ENCODE measurements at regions not wholly inside any gene's neighbourhood (a gene's known extent, or its start where the extent isn't known, plus 50 kb on each side); places are given as distances from the start of the nearest gene placed in this dataset.

GRCh38 chr4:104393655-104394324 is 100.9 kb downstream of the CXXC4 start:
- Histone ChIP-seq H3K36me3 (ENCODE audit: control insufficient read depth in 2 of 2, extremely low read depth in 1 of 2, insufficient read depth in 2 of 2, low read length in 2 of 2) (no peaks in the 10 kb centered on the region), H3K27ac (ENCODE audit: control insufficient read depth, insufficient read depth, low read length) (no peak overlapping the region), H3K27me3 (ENCODE audit: control insufficient read depth, extremely low read depth, insufficient read depth, low read length) (no peaks in the 10 kb centered on the region), H3K4me2 (ENCODE audit: control insufficient read depth, extremely low read depth, insufficient read depth, low read depth, low read length) (peak overlapping the region; percentile 25), H3K9me1 (ENCODE audit: control insufficient read depth, extremely low read depth, insufficient read depth, low read length) (no peaks in the 10 kb centered on the region), H3K79me2 (ENCODE audit: control insufficient read depth, insufficient read depth, low read length) (no peaks in the 10 kb centered on the region), H4K20me1 (ENCODE audit: control insufficient read depth, extremely low read depth, insufficient read depth, low read length) (no peaks in the 10 kb centered on the region), H2AFZ (ENCODE audit: control insufficient read depth, low read length) (no peak overlapping the region), H3K9me3 (ENCODE audit: control insufficient read depth, low read depth, low read length) (no peaks in the 10 kb centered on the region), H3K9ac (ENCODE audit: control insufficient read depth, extremely low read depth, insufficient read depth, low read length) (no peak overlapping the region), H3K4me3 (ENCODE audit: control insufficient read depth in 2 of 3, extremely low read depth in 1 of 3, insufficient read depth in 2 of 3, low read depth in 1 of 3, low read length in 3 of 3) (no peak overlapping the region), H3K4me1 (ENCODE audit: control insufficient read depth, extremely low read depth, insufficient read depth, low read length) (no peaks in the 10 kb centered on the region)
- TF ChIP-seq, protein P1, sequence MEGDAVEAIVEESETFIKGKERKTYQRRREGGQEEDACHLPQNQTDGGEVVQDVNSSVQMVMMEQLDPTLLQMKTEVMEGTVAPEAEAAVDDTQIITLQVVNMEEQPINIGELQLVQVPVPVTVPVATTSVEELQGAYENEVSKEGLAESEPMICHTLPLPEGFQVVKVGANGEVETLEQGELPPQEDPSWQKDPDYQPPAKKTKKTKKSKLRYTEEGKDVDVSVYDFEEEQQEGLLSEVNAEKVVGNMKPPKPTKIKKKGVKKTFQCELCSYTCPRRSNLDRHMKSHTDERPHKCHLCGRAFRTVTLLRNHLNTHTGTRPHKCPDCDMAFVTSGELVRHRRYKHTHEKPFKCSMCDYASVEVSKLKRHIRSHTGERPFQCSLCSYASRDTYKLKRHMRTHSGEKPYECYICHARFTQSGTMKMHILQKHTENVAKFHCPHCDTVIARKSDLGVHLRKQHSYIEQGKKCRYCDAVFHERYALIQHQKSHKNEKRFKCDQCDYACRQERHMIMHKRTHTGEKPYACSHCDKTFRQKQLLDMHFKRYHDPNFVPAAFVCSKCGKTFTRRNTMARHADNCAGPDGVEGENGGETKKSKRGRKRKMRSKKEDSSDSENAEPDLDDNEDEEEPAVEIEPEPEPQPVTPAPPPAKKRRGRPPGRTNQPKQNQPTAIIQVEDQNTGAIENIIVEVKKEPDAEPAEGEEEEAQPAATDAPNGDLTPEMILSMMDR (optimal IDR thresholded peaks at IDR 0.05 in 1 of 3, IDR thresholded peaks at IDR 0.05 in 1 of 3, conservative IDR thresholded peaks at IDR 0.05 in 1 of 3; ENCODE audit: extremely low read depth in 1 of 3, insufficient read depth in 2 of 3, low read length in 3 of 3): no peak
- TF ChIP-seq EZH2 (IDR thresholded peaks at IDR 0.05; ENCODE audit: low read length): no peak
- dilution Hi-C loops (cut with MboI; ENCODE audit: extremely low pct_ligation_motif_present, low sequenced_read_pairs): no loop called here
- FAIRE-seq (peak; percentile 9), DNase-seq (ENCODE audit: low read depth, low spot score) (no peak)

DNA sequence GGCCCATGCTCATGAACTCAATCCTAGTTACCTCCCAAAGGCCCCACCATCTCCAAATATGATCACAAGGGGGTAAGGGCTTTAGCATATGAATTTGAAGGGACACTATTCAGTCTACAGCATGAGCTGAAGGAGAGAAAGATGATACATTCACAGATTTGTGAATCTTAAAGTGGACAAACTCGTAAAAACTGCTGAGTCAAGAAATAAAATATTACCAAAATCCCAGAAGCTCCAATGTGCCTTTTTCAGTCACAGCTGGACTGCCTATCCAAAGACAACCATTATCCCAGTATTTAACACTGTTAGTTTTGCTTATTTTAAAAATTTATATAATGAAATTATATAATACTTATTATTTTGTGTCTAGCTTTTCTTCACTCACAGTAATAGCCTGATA is 109.0 kb downstream of the CXXC4 start:
- no peaks in the 10 kb centered on the region for H3K9me1 ChIP-seq (ENCODE audit: control insufficient read depth, extremely low read depth, insufficient read depth, low read length)
- dilution Hi-C loops (cut with MboI; ENCODE audit: extremely low pct_ligation_motif_present, low sequenced_read_pairs): no loop called here
- no peak overlapping the region for H3K4me3 ChIP-seq (ENCODE audit: control insufficient read depth in 2 of 3, extremely low read depth in 1 of 3, insufficient read depth in 2 of 3, low read depth in 1 of 3, low read length in 3 of 3)
- no peak overlapping the region for H2AFZ ChIP-seq (ENCODE audit: control insufficient read depth, low read length)
- H3K9ac ChIP-seq (ENCODE audit: control insufficient read depth, extremely low read depth, insufficient read depth, low read length): no peak overlapping the region
- no peaks in the 10 kb centered on the region for H4K20me1 ChIP-seq (ENCODE audit: control insufficient read depth, extremely low read depth, insufficient read depth, low read length)
- no peak overlapping the region for H3K4me2 ChIP-seq (ENCODE audit: control insufficient read depth, extremely low read depth, insufficient read depth, low read depth, low read length)
- H3K79me2 ChIP-seq (ENCODE audit: control insufficient read depth, insufficient read depth, low read length): no peaks in the 10 kb centered on the region
- H3K36me3 ChIP-seq (ENCODE audit: control insufficient read depth in 2 of 2, extremely low read depth in 1 of 2, insufficient read depth in 2 of 2, low read length in 2 of 2): no peaks in the 10 kb centered on the region
- TF ChIP-seq, protein P1 (optimal IDR thresholded peaks at IDR 0.05 in 1 of 3, IDR thresholded peaks at IDR 0.05 in 1 of 3, conservative IDR thresholded peaks at IDR 0.05 in 1 of 3; ENCODE audit: extremely low read depth in 1 of 3, insufficient read depth in 2 of 3, low read length in 3 of 3): no peak
- no peak for TF ChIP-seq EZH2 (IDR thresholded peaks at IDR 0.05; ENCODE audit: low read length)
- H3K27me3 ChIP-seq (ENCODE audit: control insufficient read depth, extremely low read depth, insufficient read depth, low read length): no peaks in the 10 kb centered on the region
- FAIRE-seq (no peak), DNase-seq (ENCODE audit: low read depth, low spot score) (no peak)
- H3K27ac ChIP-seq (ENCODE audit: control insufficient read depth, insufficient read depth, low read length): no peak overlapping the region
- H3K4me1 ChIP-seq (ENCODE audit: control insufficient read depth, extremely low read depth, insufficient read depth, low read length): no peaks in the 10 kb centered on the region
- H3K9me3 ChIP-seq (ENCODE audit: control insufficient read depth, low read depth, low read length): no peaks in the 10 kb centered on the region
